Ovary (tissue), 7 donors: ENCODE measurements at regions not wholly inside any gene's neighbourhood (a gene's known extent, or its start where the extent isn't known, plus 50 kb on each side); places are given as distances from the start of the nearest gene placed in this dataset.

Experiments used
- DNase-seq, 5 donors: peaks; one replicate each; pipeline ENCODE4 v3.0.0-alpha.2; 2019 to 2020
- H3K27ac ChIP-seq, 2 donors: fragments of 200-600 bp; one replicate each; pipeline versions ENCODE4 v1.5.1 to v1.8.0; 2019 to 2022
- H3K27me3 ChIP-seq: fragments of 200-600 bp; one replicate; pipeline ENCODE4 v1.8.0; 2022
- H3K36me3 ChIP-seq: fragments of 200-600 bp; sonication (generic); one replicate; pipeline ENCODE4 v1.5.1; 2019
- H3K4me1 ChIP-seq: one replicate; pipeline ENCODE4 v1.8.1; 2013; ENCODE audit warnings: mild to moderate bottlenecking, moderate library complexity; ENCODE audit not compliant: insufficient read depth
- H3K4me3 ChIP-seq: fragments of 200-600 bp; sonication (generic); one replicate; pipeline ENCODE4 v1.5.1; 2017
- H3K9me3 ChIP-seq, 2 donors: fragments of 200-600 bp in 1 of 2; sonication (generic) in 1 of 2; one replicate each; pipeline versions ENCODE4 v1.5.1 to v1.8.1; 2013 to 2019; ENCODE audit warnings: mild to moderate bottlenecking in 1 of 2, moderate library complexity in 1 of 2
- CTCF ChIP-seq, 3 donors: fragments of 450-650 bp in 2 of 3; fragments of 200-600 bp in 1 of 3; IDR thresholded peaks; one replicate each; pipeline versions ENCODE4 v1.5.1 to v1.8.0; 2016 to 2022; ENCODE audit warnings: antibody characterized with exemption in 3 of 3, mild to moderate bottlenecking in 1 of 3
- EP300 ChIP-seq: sonication (generic); formaldehyde crosslinking; IDR thresholded peaks from one replicate; pipeline ENCODE4 v1.6.1; 2017; ENCODE audit warnings: antibody characterized with exemption
- POLR2A ChIP-seq: fragments of 450-650 bp; IDR thresholded peaks from one replicate; pipeline ENCODE4 v1.6.1; 2017; ENCODE audit warnings: antibody characterized with exemption, mild to moderate bottlenecking, moderate library complexity
- WGBS, 3 donors: extraction: QIAGEN DNeasy Blood & Tissue Kit in 1 of 3; methylation state at CpG; one replicate each; pipeline versions ENCODE4 v1.1.5 to v1.1.7; 2013 to 2017; 5-methylcytosine and 5-hydroxymethylcytosine counted together
- intact Hi-C, 4 donors: fragments of 100-400 bp; cut with DNase I; formaldehyde crosslinking; loops; one replicate each; pipeline versions ENCODE4 v1.11.0 to v1.15.1; 2022 to 2023
- donor health status: DM: no; HTN: no; CAD: no; lungs with moderate emphysema.
- donor health status: DM: no; HTN: no; CAD: no.
- donor health status: Bipolar disorder and iron deficiency.
- donor health status: DM: no; HTN: no; CAD: no.
- donor health status: DM: yes; HTN: yes; CAD: no.

GRCh38 chr3:197376735-197377555 lies 78.5 kb upstream of the DLG1 start:
- no peak overlapping the region for H3K4me3 ChIP-seq
- DNase-seq: no peak
- no peaks in the 10 kb centered on the region for H3K27me3 ChIP-seq
- no peak for TF ChIP-seq POLR2A
- TF ChIP-seq CTCF (IDR thresholded peaks at IDR 0.05): no peak
- no peak for TF ChIP-seq EP300
- 53 to 74% (median 67%) methylated on average over 10 of the region's 10 CpGs for WGBS, 3 donors
- H3K9me3 ChIP-seq: no peaks in the 10 kb centered on the region
- intact Hi-C loops: no loop called here
- H3K36me3 ChIP-seq: no peaks in the 10 kb centered on the region
- H3K27ac ChIP-seq: no peak overlapping the region
- H3K4me1 ChIP-seq: no peaks in the 10 kb centered on the region

- intact Hi-C loops: no loop called here
- Histone ChIP-seq H3K27me3 (no peaks in the 10 kb centered on the region), H3K27ac (no peak overlapping the region), H3K9me3 (no peaks in the 10 kb centered on the region), H3K36me3 (no peaks in the 10 kb centered on the region), H3K4me1 (no peaks in the 10 kb centered on the region), H3K4me3 (no peak overlapping the region)
- TF ChIP-seq POLR2A: no peak
- no peak for TF ChIP-seq CTCF (IDR thresholded peaks at IDR 0.05)
- no peak for TF ChIP-seq EP300
- no peak for DNase-seq
- 91 to 98% (median 95%) methylated on average over 4 of the region's 4 CpGs for WGBS, 3 donors
These were observed 77.6 kb upstream of the DLG1 start for GRCh38 chr3:197376020-197376419.

- no peak for TF ChIP-seq POLR2A
- TF ChIP-seq CTCF (IDR thresholded peaks at IDR 0.05): no peak
- TF ChIP-seq EP300: no peak
- 88 to 90% (median 89%) methylated on average over 11 of the region's 11 CpGs for WGBS, 3 donors
- no peak overlapping the region for H3K27ac ChIP-seq
- no peaks in the 10 kb centered on the region for H3K27me3 ChIP-seq
- DNase-seq: no peak
- intact Hi-C loops: no loop called here
- H3K4me1 ChIP-seq: no peaks in the 10 kb centered on the region
- no peaks in the 10 kb centered on the region for H3K36me3 ChIP-seq
- no peak overlapping the region for H3K4me3 ChIP-seq
- no peaks in the 10 kb centered on the region for H3K9me3 ChIP-seq
These were observed 76.6 kb upstream of the DLG1 start for GRCh38 chr3:197375001-197375441.

DNA sequence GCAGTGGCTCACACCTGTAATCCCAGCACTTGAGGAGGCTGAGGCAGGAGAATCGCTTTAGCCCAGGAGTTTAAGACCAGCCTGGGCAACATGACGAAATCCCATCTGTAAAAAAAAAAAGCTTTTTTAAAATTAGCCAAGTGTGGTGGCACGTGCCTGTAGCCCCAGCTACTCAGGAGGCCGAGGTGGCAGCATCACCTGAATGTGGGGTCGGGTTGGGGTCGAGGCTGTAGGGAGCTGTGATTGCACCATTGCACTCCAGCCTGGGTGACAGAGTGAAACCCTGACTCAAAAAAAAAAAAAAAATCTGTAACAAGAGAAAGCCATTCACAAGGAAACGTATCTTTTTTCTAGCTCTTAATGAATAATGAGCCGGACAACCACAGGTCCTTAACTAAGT lies 74.7 kb upstream of the DLG1 start:
- Histone ChIP-seq H3K27ac (no peak overlapping the region), H3K36me3 (no peaks in the 10 kb centered on the region), H3K4me3 (no peak overlapping the region), H3K27me3 (no peaks in the 10 kb centered on the region), H3K9me3 (no peaks in the 10 kb centered on the region), H3K4me1 (no peaks in the 10 kb centered on the region)
- TF ChIP-seq POLR2A (no peak), CTCF (IDR thresholded peaks at IDR 0.05) (no peak), EP300 (no peak)
- intact Hi-C loops: no loop called here
- DNase-seq: no peak
- WGBS, 3 donors: 95 to 97% (median 95%) methylated on average over 8 of the region's 8 CpGs
